Left lung (tissue), 4 donors: ENCODE measurements at regions not wholly inside any gene's neighbourhood (a gene's known extent, or its start where the extent isn't known, plus 50 kb on each side); places are given as distances from the start of the nearest gene placed in this dataset.

Experiments used
- ATAC-seq: fragments of 200-7000 bp; cut with Tn5 transposase; one replicate; pipeline ENCODE4 v1.9.1; 2020; ENCODE audit warnings: moderate library complexity
- DNase-seq, 4 donors: peaks; one replicate each; pipeline ENCODE4 v3.0.0-alpha.2; 2013 to 2020
- H3K27ac ChIP-seq, 2 donors: fragments of 200-600 bp; sonication (generic) in 1 of 2; one replicate each; pipeline versions ENCODE4 v1.5.0 to v1.8.0; 2020 to 2021
- H3K27me3 ChIP-seq, 2 donors: fragments of 200-600 bp; sonication (generic) in 1 of 2; one replicate each; pipeline versions ENCODE4 v1.5.0 to v1.8.0; 2020 to 2021
- H3K36me3 ChIP-seq, 2 donors: fragments of 200-600 bp; sonication (generic) in 1 of 2; one replicate each; pipeline versions ENCODE4 v1.5.0 to v1.8.0; 2020 to 2021
- H3K4me1 ChIP-seq, 2 donors: fragments of 200-600 bp; one replicate each; pipeline ENCODE4 v1.8.0; 2021
- H3K4me3 ChIP-seq, 2 donors: fragments of 200-600 bp; sonication (generic) in 1 of 2; one replicate each; pipeline versions ENCODE4 v1.5.0 to v1.8.0; 2020 to 2021; ENCODE audit warnings: mild to moderate bottlenecking in 1 of 2
- H3K9me3 ChIP-seq, 2 donors: fragments of 200-600 bp; sonication (generic) in 1 of 2; one replicate each; pipeline versions ENCODE4 v1.5.0 to v1.8.0; 2020 to 2021
- intact Hi-C, 2 donors: fragments of 100-400 bp; cut with DNase I; formaldehyde crosslinking; loops; one replicate each; pipeline versions ENCODE4 v1.11.2 to v1.14.2; 2022
- TF ChIP-seq, protein P1 (sequence below), 2 donors: fragments of 200-600 bp; sonication (generic) in 1 of 2; IDR thresholded peaks; one replicate each; pipeline versions ENCODE4 v1.5.0 to v1.8.0; 2021; ENCODE audit warnings: antibody characterized with exemption in 2 of 2
- donor health status: DM: no; HTN: yes; CAD: no.
- donor health status: DM: no; HTN: no; CAD: no.

DNA sequence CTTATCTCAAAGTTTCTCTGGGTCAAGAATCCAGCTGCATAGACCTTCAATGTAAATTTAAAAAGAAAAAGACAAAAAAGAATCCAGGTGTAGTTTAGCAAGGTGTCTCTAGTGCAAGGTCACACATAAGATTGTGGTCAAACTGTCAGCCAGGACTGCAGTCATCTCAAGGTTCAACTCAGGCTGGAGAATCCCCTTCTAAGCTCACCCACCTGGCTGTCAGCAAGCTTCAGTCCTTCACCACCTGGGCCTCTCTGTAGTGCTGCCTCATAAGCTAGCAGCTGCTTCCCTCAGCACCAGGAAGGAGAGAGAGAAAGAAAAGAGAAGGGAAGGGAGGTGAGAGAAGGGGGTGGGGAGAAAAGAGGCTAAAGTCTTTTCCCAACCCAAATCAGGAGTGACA, 146.7 kb downstream of the ACTL7B start:
- Histone ChIP-seq H3K27me3 (no peaks in the 10 kb centered on the region), H3K9me3 (no peaks in the 10 kb centered on the region), H3K36me3 (no peaks in the 10 kb centered on the region), H3K27ac (no peak overlapping the region), H3K4me3 (no peak overlapping the region), H3K4me1 (no peaks in the 10 kb centered on the region)
- TF ChIP-seq, protein P1, sequence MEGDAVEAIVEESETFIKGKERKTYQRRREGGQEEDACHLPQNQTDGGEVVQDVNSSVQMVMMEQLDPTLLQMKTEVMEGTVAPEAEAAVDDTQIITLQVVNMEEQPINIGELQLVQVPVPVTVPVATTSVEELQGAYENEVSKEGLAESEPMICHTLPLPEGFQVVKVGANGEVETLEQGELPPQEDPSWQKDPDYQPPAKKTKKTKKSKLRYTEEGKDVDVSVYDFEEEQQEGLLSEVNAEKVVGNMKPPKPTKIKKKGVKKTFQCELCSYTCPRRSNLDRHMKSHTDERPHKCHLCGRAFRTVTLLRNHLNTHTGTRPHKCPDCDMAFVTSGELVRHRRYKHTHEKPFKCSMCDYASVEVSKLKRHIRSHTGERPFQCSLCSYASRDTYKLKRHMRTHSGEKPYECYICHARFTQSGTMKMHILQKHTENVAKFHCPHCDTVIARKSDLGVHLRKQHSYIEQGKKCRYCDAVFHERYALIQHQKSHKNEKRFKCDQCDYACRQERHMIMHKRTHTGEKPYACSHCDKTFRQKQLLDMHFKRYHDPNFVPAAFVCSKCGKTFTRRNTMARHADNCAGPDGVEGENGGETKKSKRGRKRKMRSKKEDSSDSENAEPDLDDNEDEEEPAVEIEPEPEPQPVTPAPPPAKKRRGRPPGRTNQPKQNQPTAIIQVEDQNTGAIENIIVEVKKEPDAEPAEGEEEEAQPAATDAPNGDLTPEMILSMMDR (IDR thresholded peaks at IDR 0.05): no peak
- DNase-seq (no peak), ATAC-seq (no peak)
- intact Hi-C loops: no loop called here

DNA sequence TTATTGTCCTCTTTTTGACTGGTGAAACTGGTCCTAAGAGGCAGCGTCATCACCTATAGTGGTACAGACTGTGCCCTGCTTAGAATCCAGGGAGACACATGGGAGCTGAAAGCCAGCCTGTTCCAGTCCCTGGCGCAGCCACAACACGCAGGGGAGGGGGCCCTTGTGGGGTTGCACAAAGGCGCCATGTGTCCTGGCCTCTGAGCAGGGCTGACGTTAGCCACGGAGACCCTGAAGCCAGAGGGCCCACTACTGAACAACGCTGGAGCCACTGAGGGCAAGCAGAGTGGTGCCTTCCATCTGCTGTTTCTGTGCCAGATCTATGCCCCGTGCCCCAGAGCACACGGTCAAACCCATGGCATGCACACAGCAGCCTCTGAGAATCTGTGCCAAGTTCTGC, 147.3 kb downstream of the ACTL7B start:
- intact Hi-C loops: no loop called here
- H3K27me3 ChIP-seq: no peaks in the 10 kb centered on the region
- no peak for DNase-seq
- TF ChIP-seq, protein P1 (IDR thresholded peaks at IDR 0.05): no peak
- no peaks in the 10 kb centered on the region for H3K36me3 ChIP-seq
- H3K4me3 ChIP-seq: no peak overlapping the region
- no peak for ATAC-seq
- no peaks in the 10 kb centered on the region for H3K4me1 ChIP-seq
- no peak overlapping the region for H3K27ac ChIP-seq
- no peaks in the 10 kb centered on the region for H3K9me3 ChIP-seq

DNA sequence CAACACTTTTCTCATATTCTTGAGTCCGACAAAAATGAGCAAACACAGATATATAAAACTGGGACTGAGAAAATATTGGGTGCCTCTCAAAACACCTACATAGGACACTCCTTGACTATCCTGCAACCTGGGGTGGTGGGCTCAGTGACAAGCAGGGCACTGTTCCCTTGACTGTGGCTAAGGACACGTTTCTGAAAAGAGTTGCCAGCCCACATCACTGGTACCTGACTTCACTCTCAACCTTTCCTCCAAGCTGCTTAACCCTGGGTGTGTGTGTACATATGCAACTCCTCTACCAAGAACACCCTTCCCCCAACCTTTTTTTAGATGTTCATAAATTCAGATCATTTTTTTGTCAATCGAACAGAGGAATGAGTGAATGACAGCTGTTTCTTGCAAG, 148.7 kb downstream of the ACTL7B start:
- DNase-seq (no peak), ATAC-seq (no peak)
- no peak overlapping the region for H3K4me3 ChIP-seq
- TF ChIP-seq, protein P1 (IDR thresholded peaks at IDR 0.05): no peak
- H3K27me3 ChIP-seq: no peaks in the 10 kb centered on the region
- H3K36me3 ChIP-seq: no peaks in the 10 kb centered on the region
- no peaks in the 10 kb centered on the region for H3K9me3 ChIP-seq
- intact Hi-C loops: no loop called here
- no peak overlapping the region for H3K27ac ChIP-seq
- H3K4me1 ChIP-seq: no peaks in the 10 kb centered on the region

DNA sequence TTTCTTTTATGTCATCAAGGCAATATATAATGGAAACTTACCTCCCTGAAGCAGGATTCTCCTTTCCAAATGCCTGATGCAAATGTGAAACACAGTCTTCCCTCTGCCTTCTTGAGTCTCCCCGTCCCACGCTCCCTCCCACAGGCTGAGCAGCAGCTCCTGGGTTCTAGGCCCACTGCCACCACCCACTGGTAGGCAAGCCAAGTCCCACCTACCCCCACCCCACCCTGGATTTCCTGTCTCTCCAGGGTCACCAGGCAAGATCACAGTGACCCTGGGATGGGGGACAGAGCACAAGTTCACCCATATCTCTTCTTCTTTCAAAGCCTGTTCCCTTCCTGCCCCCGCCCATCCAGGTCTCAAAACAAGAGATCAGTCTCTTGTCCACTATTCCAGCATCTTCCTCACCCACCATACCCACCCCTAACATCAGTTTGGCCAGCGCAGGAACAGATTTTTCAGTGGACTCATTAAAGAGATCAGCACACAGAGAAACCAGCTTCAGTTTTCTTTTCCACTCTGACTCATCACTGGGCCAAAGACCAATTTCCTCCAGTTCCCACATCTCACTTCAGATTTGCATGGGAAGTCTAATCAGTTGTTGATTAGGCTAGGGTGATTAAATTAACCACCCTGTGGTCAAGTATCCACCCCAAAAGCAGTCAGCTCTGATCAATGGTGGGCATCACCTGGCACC, 151.5 kb downstream of the ACTL7B start:
- H3K4me1 ChIP-seq: no peaks in the 10 kb centered on the region
- ATAC-seq (no peak), DNase-seq (no peak)
- H3K9me3 ChIP-seq: no peaks in the 10 kb centered on the region
- no peaks in the 10 kb centered on the region for H3K36me3 ChIP-seq
- no peak overlapping the region for H3K27ac ChIP-seq
- H3K27me3 ChIP-seq: no peaks in the 10 kb centered on the region
- no peak overlapping the region for H3K4me3 ChIP-seq
- TF ChIP-seq, protein P1 (IDR thresholded peaks at IDR 0.05): no peak
- intact Hi-C loops: no loop called here

DNA sequence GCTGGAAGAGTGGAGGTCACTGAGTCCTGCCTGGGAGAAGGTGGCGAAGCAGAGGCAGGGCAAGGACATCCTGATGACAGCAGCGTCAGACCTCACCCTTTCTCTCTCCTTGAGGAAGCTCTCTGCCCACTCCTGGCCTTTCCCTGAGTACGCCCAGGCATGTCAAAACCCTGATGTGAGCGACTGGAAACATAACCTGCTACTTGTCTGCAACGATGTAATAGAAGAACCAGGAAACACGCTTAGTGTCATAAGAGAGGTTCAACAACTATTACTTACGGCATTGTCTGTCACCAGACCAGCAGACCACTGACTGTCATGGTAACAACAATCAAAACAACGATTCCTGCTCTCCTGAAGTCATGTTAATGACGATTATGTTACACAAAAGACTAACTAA, 152.4 kb downstream of the ACTL7B start:
- DNase-seq (no peak), ATAC-seq (no peak)
- H3K4me1 ChIP-seq: no peaks in the 10 kb centered on the region
- no peak overlapping the region for H3K4me3 ChIP-seq
- H3K27ac ChIP-seq: no peak overlapping the region
- no peaks in the 10 kb centered on the region for H3K36me3 ChIP-seq
- TF ChIP-seq, protein P1 (IDR thresholded peaks at IDR 0.05): no peak
- intact Hi-C loops: no loop called here
- no peaks in the 10 kb centered on the region for H3K9me3 ChIP-seq
- no peaks in the 10 kb centered on the region for H3K27me3 ChIP-seq
